UCSD-AML1 (cell line): ENCODE measurements at regions not wholly inside any gene's neighbourhood (a gene's known extent, or its start where the extent isn't known, plus 50 kb on each side); places are given as distances from the start of the nearest gene placed in this dataset.
A peak's percentile ranks its signal among the peaks of the same experiment; 100 is the strongest.

Source experiments
- DNase-seq: peaks from one replicate; lab custom pipeline; 2025; ENCODE audit not compliant: unreplicated experiment; lab: John Stamatoyannopoulos, UW

DNA sequence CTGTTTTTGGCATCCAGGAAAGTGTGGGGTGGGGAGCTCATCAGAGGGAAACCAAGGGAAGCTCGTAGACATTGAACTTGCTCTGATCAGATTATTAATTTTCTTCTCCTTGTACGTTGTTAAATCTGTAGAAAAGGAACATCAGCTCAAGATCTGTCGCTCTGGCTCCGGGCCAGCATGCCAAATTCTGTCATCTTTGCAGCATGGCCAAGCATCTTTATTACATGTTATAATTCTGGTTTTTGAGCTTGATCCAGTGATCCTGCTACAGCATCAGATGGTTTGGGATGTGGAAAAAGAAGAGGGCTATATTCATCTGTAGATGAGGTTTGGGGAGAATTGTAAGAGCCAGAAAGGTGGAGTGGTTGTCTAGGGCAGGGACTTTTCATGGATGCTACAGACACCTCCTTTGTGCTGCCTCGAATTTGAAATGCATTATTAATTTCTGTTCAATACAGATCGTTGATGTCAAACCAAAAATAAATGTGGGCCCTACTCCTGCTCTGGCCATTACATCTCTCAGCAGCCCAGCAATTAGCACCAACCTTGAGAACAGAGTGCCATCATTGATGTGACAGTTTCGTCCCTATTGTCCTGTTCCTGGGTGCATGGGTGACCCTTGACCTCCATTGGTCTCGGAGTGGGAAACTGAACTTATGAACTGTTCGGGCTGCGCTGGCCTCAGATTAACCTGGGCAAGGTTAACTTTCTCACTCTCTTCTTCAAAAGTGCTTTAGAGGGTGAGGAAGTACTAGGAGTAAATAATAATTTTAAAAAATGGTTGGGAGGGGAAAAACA is 250.8 kb downstream of the SOX4 start:
- DNase-seq, result no peak

GRCh38 chr6:21845018-21845417 is 251.5 kb downstream of the SOX4 start:
- no peak for DNase-seq

DNA sequence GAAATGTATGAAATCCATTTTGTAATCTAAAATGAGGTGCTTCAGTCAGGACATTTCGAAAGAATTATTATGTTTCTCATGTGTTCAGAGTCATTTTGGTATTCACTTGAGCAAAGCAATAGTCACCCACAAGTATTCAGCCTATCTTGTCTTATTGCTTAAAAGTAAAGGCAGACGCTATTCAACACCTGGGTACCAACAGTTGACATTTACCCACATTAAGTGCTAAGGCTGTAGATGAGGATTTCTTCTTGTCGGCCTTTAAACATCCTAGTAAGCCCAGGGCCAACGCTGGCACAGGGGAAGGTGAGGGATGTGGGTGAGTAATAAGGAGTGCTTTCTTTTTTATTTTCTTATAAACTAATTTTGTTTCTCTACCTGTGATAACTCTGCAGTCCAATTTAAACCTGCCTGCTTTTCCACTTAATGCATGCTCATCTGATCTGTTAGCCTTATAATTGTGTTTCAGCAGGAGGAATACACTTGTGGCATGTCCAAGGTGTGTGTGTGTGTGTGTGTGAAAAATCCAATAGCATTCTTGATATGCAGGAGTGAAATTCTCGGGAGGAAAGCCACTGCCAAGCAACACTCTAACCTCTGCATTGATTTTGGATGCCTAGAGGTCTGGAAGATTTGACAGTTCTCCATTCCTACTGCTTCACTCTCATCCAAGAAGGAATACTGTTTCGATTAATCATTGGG is 252.0 kb downstream of the SOX4 start:
- DNase-seq, result no peak

- peak; percentile 13 for DNase-seq
Measured at GRCh38 chr6:21846541-21847451, 253.2 kb downstream of the SOX4 start.

- no peak for DNase-seq
Measured at GRCh38 chr6:21847711-21848480, 254.3 kb downstream of the SOX4 start.

GRCh38 chr6:21850691-21851090 is 257.1 kb downstream of the SOX4 start:
- DNase-seq, result no peak

DNA sequence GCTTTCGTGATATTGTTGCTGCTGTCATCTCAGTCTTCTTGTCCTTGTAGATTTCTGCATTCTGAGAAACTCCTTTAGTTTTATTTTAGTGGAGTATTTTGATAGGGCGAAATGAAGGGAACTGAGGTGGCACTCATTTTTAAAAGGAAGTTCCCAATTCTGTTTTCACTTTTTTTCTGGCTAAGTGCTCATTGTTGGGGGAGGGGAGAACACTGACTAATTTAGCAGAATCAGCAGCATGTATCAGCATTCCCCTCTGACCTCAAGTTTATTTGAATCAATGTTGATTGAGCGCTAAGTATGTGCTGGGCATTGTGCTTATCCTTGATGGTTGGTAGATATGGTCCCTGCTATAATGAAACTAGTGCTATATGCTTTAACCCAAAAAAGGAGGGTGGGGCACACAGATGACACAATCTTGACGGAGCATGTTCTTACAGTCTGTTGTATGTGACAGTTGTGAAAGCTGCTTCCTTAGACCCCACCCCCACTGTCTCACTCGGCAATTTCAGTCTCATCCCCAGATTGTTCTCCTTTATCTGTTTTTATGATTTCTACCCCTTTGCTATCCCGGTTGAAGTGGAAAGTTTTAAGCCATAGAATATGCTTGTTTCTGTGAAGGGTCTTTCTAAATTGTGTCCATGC is 262.4 kb downstream of the SOX4 start:
- no peak for DNase-seq

DNA sequence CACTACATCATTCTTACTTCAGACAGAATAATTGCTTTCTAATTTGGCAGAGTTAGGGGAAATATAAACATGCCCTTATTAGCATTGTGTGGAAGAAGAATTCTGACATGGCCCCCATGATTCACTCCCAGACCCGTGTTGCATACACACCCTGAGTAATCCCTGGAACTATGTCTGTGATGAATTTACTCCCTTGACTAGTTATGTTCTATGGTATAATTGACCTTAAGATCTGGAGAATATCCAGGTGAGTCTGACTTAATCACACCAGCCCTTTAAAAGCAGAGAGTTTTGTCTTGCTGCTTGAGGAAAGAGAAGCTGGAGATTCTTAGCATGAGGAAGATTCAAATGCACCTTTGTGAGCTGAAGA is 262.9 kb downstream of the SOX4 start:
- DNase-seq, result no peak

DNA sequence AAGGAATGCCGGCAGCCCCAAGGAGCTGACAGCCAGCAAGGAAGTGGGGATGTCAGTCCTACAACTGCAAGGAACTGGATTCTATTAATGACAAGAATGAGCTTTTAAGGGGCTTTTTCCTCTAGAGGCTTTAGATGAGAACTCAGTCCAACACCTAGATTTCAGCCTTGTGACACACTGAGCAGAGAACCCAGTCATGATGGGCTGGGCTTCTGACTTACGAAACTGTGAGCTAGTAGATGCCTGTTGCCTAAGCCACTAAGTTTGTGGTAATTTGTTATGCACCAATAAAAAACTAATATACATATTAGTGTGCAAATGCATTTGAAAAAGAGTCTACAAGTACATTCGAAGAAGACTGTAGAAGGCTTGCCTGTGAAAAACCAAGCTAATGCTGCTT is 263.3 kb downstream of the SOX4 start:
- DNase-seq, result no peak

DNA sequence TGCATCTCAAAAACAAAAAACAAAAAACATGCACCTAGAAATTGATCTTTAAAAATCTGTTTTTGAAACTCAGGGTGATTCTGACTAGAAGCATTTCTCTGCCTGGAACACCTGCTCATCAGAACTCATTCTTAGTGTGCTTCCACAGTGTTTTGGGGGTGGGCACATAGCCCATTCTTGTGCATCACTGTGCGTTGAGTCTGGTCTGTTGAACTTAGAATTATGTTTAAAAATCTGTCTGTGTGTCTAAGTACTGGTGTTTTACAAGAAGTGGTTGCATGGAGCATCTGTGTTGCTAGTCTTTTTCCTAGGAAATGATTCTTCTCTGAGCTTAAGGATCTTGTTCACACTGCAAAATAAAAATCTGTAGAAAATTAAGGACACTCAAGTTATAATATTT is 264.5 kb downstream of the SOX4 start:
- no peak for DNase-seq

DNA sequence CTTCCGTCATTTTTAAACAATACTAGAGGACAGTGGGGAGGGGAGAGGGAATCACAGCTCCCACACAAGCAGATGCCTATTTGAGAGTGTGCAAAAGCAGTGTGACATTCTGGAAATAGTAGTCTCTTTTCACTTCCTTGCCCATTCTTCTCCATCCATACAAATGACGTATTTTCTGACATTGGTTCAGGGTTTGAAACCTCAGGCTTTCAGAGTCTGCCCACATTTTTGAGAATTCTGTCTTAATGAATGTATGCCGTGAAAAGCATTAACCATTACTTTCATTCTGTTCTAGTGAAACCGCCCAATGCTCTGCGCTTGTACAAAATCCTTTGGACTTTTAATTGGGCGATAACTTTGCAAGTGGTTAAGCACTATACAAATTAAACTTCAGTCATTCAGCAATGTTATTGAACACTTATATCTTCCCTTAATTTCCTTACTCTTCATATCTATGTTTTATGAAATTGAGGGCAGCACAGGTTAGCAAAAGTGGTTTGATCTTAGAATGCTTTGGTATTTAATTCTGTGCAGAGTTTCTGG is 265.7 kb downstream of the SOX4 start:
- no peak for DNase-seq

DNA sequence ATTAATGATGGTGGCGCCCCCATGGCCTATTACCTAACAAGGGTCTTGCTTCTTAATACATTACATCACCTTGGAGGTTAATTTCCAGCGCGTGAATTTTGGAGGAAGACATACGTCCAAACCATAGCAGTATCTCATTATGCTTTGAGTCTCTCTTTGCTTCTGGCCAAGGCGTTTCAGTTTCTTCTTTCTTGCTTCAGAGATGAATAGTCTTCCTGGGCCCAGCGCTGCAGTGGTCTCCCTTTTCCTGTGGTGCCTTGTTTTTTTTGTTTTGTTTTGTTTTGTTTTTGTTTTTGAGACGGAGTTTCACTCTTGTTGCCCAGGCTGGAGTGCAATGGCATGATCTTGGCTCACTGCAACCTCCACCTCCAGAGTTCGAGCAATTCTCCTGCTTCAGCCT is 268.4 kb downstream of the SOX4 start:
- DNase-seq, result no peak

DNA sequence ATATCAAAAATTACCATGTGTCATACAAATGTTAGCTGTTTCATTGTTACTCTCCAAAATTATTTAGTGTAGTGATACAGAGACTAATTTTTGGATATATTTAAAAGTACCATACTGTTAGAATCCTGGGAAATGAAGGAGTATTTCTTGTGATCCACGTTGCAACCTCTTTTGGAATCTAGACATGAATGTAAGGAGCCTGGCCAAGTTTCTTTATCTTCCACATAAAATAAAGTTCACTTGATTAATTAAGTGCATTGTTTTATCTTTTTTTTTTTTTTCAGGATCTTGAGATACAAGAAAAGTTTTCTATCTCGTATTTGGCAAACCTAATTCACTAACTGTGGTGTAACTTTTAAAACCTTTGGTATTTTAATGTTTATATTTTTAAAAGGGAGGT is 270.7 kb downstream of the SOX4 start:
- no peak for DNase-seq

DNA sequence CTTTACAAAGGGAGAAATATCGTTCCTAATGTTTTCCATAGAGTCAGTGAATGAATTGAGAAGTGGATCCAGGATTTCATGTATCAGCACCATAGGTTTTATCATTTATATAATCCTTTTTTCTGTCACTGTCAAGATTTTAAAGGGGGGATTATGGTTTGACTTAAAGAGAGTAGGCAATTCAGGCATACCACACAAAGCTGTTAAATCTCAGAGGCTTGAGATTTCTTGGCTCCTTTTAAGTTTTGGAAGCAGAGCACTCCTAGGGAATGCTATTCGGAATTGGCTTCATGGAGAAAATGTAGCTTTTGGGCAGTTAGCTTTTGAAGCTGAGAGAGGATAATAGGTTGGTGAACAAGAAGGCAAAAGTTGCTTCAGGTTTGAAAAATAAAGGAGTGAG is 274.7 kb downstream of the SOX4 start:
- DNase-seq, result no peak

DNA sequence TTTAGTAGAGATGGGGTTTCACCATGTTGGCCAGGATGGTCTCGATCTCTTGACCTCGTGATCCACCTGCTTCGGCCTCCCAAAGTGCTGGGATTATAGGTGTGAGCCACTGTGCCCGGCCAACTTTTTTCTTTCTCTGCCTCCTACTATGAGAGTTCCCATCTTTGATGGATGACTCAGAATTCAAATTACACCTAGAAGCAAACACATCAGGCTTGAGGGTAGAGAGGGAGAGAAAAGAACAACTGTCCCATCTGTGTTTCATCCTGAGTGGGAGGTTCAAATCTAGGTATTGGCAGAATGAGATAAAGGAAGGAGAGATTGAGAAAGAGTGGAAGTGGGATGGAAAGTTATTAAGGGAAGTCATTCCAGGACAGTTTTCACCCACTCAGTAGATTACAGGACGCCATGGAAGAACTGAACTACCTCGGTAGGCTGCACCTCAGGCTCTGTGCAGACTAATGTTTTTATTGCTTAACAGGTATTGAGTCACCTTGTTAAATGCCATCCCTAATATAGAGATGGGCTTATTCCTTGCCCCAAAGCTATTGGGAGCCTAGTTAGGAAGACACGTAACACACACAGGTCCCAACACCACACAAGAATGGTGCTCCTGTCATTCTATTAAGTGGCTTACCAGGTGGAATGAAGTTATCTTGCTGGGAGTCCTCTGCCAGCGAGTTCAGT is 275.7 kb downstream of the SOX4 start:
- no peak for DNase-seq

- DNase-seq, result no peak
Measured at GRCh38 chr6:21870076-21870730, 276.7 kb downstream of the SOX4 start.

DNA sequence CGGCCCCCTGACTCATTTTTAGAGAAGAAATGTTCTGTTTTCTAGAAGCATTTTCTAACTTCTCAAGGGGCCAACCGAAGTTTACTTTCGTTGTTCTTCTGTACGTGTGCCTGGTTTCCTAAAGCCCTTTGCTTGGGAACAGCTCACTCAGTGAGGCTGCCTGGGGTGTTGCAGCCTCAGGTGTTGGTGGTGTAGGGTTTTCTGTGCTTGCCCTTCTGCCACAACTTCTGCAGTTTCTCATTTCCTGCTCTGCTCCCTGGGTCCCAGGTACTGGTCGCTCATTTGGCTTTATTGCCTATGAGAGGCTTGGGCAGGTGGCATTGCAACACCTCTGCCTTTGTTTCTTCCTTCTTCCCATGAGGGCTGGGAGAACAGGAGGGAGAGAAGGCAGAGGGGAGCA is 278.3 kb downstream of the SOX4 start:
- no peak for DNase-seq

DNA sequence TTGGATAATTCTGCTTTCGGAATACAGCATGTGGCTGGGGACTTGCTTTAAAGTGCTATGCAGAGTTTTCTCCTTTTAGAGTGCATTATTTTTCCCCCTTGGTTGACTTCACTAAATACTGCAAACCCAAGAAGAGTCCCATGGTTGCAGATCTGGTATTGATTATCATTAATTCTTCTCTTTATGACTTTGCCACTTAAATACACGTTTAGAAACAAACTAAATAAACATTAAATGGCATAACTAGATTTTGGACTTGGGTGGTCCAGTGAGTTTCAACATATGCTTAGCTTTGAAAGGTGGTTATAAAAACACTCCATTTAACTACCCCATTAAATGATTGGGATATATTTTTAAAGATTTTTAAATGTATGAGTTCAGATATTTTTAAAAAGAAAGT is 279.2 kb downstream of the SOX4 start:
- no peak for DNase-seq

DNA sequence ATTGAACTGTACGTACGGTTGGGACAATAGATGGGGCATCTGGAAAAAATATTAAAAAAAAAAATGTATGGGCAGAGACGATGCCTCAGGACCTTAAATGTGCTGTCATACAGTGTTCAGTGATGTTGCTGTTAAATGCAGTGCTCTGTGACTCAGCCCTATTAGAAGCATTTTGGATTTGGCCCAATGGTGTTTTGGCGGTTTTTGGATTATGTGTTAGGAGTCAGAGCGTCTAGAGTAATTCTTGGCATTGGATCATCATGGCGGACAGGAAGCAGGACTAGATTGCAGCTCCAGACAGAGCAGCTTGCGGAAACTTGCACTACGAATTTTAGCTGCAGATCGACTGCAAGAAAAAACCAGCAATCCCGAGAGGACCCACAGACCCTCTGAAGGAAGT is 280.0 kb downstream of the SOX4 start:
- DNase-seq, result no peak
